ENCODE measurements at regions not wholly inside any gene's neighbourhood (a gene's known extent, or its start where the extent isn't known, plus 50 kb on each side); places are given as distances from the start of the nearest gene placed in this dataset.

DNA sequence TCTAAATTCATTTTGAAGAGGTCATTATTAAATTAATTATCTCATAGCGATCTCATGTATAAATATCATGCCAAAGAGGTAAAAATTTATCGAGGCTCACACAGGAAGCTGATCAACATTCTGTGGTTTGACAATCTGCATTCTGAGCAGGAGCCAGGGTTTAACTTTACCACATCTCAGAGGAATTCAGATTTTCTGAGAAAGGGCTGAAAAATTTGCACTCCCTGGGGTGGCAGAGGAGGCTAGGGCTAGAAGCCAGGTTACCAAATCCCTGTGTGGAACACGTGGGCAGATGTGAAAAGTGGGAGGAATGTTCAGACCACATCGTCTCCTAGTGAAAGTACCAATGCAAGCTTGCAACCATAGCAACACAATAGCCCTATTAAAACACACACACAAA, 63.5 kb upstream of the CTLA4 start:
- FAIRE-seq (no peak), ATAC-seq (peak in 3 of 4 donors; percentile 26 to 79 (median 62))

DNA sequence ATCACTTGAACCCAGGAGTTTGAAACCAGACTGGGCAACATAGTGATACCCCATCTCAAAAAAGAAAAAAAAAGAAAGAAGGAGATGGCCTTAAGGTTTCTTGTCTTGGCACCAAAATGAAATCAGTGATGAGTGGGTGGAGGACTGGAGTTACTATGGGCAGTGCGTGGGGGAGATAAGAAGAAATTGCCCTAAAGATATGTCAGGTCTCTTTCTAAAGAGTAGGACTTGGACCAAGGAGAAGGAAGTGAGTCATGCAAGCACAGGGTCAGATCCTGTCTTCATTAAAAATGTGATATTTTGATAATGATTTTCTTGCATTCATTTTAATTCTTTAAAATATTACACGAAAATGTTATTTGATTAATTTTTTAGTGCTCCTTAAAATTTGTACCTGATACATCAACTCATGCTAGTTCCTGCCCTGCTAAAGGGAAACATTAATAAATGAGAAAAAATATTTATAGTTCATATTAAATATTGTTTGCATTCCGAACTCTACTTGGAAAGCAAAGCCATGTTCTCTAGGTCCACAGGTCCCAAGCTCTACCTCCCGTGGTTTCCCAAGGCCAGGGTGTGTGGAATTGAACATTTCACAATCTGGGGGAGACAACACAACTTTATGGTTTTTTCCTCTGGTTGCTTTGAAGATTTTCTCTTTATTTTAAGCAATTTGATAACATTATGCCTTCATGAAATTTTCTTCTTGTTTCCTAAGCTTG, 62.6 kb upstream of the CTLA4 start:
- TF ChIP-seq, protein P1, sequence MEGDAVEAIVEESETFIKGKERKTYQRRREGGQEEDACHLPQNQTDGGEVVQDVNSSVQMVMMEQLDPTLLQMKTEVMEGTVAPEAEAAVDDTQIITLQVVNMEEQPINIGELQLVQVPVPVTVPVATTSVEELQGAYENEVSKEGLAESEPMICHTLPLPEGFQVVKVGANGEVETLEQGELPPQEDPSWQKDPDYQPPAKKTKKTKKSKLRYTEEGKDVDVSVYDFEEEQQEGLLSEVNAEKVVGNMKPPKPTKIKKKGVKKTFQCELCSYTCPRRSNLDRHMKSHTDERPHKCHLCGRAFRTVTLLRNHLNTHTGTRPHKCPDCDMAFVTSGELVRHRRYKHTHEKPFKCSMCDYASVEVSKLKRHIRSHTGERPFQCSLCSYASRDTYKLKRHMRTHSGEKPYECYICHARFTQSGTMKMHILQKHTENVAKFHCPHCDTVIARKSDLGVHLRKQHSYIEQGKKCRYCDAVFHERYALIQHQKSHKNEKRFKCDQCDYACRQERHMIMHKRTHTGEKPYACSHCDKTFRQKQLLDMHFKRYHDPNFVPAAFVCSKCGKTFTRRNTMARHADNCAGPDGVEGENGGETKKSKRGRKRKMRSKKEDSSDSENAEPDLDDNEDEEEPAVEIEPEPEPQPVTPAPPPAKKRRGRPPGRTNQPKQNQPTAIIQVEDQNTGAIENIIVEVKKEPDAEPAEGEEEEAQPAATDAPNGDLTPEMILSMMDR (IDR thresholded peaks at IDR 0.05), result no peak
- Histone ChIP-seq H3K27ac (no peak overlapping the region), H3K27me3 (no peaks in the 10 kb centered on the region), H3K4me1 (no peaks in the 10 kb centered on the region), H3K4me3 (no peak overlapping the region), H3K36me3 (no peaks in the 10 kb centered on the region), H3K9me3 (no peaks in the 10 kb centered on the region)
- intact Hi-C loops (cut with DNase I), result no loop called here
- 72 to 79% methylated on average over 4 of the region's 4 CpGs for WGBS, 2 donors
- FAIRE-seq (no peak), ATAC-seq (peak in 1 of 4 donors; percentile 36), DNase-seq (no peak)

More for the DNA sequence above, 63.5 kb upstream of the CTLA4 start:
- no peaks in the 10 kb centered on the region for H3K27me3 ChIP-seq
- no peak overlapping the region for H3K4me3 ChIP-seq
- DNase-seq, result no peak
- H3K36me3 ChIP-seq, result no peaks in the 10 kb centered on the region
- intact Hi-C loops (cut with DNase I), result no loop called here
- 33 to 49% methylated on average over 4 of the region's 4 CpGs for WGBS, 2 donors
- TF ChIP-seq, protein P1 (IDR thresholded peaks at IDR 0.05), result no peak
- no peak overlapping the region for H3K27ac ChIP-seq
- no peaks in the 10 kb centered on the region for H3K4me1 ChIP-seq
- H3K9me3 ChIP-seq, result no peaks in the 10 kb centered on the region

DNA sequence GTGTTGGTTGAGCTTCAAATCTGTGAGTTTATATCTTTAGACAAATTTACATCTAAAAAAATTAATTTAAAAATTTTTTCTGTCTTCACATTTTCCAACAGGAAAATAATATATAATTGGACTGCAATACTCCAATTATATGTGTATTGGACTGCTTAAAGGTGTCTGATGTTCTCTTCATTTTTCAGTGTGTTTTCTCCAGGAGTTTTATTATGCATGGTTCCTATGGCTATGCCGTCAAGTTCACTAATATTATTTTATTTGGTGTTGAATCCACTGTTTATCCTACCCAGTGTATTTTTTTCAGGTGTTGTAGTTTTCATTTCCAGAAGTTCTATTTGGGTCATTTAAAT, 62.1 kb upstream of the CTLA4 start:
- DNase-seq (no peak), FAIRE-seq (no peak), ATAC-seq (no peak)
- intact Hi-C loops (cut with DNase I), result no loop called here
- H3K36me3 ChIP-seq, result no peaks in the 10 kb centered on the region
- 90 to 94% methylated on average over 1 of the region's 1 CpG for WGBS, 2 donors
- TF ChIP-seq, protein P1 (IDR thresholded peaks at IDR 0.05), result no peak
- H3K9me3 ChIP-seq, result no peaks in the 10 kb centered on the region
- no peak overlapping the region for H3K27ac ChIP-seq
- H3K4me1 ChIP-seq, result no peaks in the 10 kb centered on the region
- H3K27me3 ChIP-seq, result no peaks in the 10 kb centered on the region
- H3K4me3 ChIP-seq, result no peak overlapping the region

DNA sequence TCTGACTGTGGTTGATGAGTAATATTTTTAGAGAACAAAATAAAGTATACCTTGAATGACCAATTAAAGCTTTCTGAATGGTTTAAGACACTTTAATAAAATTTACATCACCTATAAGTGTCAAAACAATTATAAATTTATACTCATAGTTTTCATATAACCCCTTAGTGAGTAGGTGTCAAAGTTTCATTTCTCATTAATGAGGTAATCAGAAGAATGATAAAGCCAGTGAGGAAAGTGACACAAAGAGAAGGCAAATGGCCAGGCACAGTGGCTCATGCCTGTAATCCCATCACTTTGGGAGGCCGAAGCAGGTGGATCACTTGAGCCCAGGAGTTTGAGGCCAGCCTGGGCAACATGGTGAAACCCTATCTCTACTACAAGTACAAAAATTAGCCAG, 60.8 kb upstream of the CTLA4 start:
- no peaks in the 10 kb centered on the region for H3K4me1 ChIP-seq
- H3K4me3 ChIP-seq, result no peak overlapping the region
- 93 to 95% methylated on average over 1 of the region's 1 CpG for WGBS, 2 donors
- H3K9me3 ChIP-seq, result no peaks in the 10 kb centered on the region
- no peak overlapping the region for H3K27ac ChIP-seq
- TF ChIP-seq, protein P1 (IDR thresholded peaks at IDR 0.05), result no peak
- no peak for DNase-seq
- no peak for ATAC-seq
- no peaks in the 10 kb centered on the region for H3K27me3 ChIP-seq
- FAIRE-seq, result no peak
- H3K36me3 ChIP-seq, result no peaks in the 10 kb centered on the region
- intact Hi-C loops (cut with DNase I), result no loop called here

DNA sequence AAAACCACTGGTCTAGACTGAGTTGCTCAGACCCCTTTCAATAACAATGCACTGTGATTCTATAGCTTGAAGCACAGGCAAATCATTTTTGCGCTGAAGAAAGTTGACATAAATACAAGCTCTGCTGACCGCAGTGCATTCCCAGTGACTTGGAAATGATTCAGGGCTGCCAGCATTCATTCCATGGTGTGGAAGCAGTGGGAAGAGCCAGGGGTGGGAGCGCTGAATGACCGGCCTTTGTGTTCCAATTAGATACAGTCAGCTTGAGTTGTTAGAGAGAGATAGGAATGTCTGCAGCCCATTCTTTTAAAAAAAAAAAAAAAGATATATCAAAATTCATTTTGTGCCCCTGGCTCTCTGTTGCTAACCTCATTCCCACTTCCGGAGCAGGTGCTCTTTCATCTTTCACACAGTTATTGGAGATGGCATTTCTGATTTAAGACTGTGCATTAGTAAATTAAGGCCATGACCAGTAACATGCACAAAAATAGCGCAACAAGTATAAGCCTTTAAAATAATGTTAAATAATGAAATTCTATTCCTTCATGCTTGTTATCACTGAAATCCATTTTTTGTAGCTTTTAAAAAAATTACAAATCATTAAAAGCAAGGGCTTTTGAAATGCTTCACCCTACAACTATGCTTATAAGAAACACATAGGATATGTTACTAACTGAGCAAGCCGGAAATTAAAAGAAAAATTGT, 59.4 kb upstream of the CTLA4 start:
- WGBS, 2 donors, result 88 to 90% methylated on average over 7 of the region's 7 CpGs
- FAIRE-seq (no peak), DNase-seq (no peak), ATAC-seq (no peak)
- Histone ChIP-seq H3K27ac (no peak overlapping the region), H3K4me3 (no peak overlapping the region), H3K4me1 (peaks cover 0 to 6% (median 0%) of the 10 kb centered on the region in 3 donors), H3K9me3 (no peaks in the 10 kb centered on the region), H3K27me3 (no peaks in the 10 kb centered on the region), H3K36me3 (no peaks in the 10 kb centered on the region)
- TF ChIP-seq, protein P1 (IDR thresholded peaks at IDR 0.05), result no peak
- intact Hi-C loops (cut with DNase I), result no loop called here

Measured in pancreas (tissue), 10 donors.